GM12892 (cell line): ENCODE measurements at regions not wholly inside any gene's neighbourhood (a gene's known extent, or its start where the extent isn't known, plus 50 kb on each side); places are given as distances from the start of the nearest gene placed in this dataset.

ENCODE experiments used
- DNase-seq: peaks from one replicate; pipeline ENCODE4 v3.0.0; 2011; ENCODE audit not compliant: insufficient read length
- FAIRE-seq: peaks from 2 replicates; lab custom pipeline; 2011; peaks lifted over from hg19 to GRCh38; lab: Jason Lieb, UNC
- POLR2A ChIP-seq: IDR thresholded peaks from 2 replicates; pipeline ENCODE4 v1.6.1; 2011; ENCODE audit warnings: low read depth, low read length, control low read depth
- POLR2AphosphoS5 ChIP-seq: IDR thresholded peaks from 2 replicates; pipeline ENCODE4 v1.6.1; 2011; ENCODE audit warnings: low read depth, low read length, control low read depth
- TAF1 ChIP-seq: IDR thresholded peaks from 2 replicates; pipeline ENCODE4 v1.6.1; 2011; ENCODE audit warnings: low read depth, mild to moderate bottlenecking, control low read depth, low read length, borderline replicate concordance

GRCh38 chr3:25002052-25002451 lies 426.0 kb upstream of the RARB start:
- no peak for TF ChIP-seq POLR2A
- no peak for TF ChIP-seq TAF1
- TF ChIP-seq POLR2AphosphoS5, result no peak
- DNase-seq (no peak), FAIRE-seq (no peak)

- DNase-seq (no peak), FAIRE-seq (no peak)
- TF ChIP-seq POLR2A (no peak), TAF1 (no peak), POLR2AphosphoS5 (no peak)
These were observed 419.9 kb upstream of the RARB start for GRCh38 chr3:25007974-25008658.

GRCh38 chr3:25009665-25010064 lies 418.4 kb upstream of the RARB start:
- no peak for TF ChIP-seq POLR2A
- TF ChIP-seq POLR2AphosphoS5, result no peak
- TF ChIP-seq TAF1, result no peak
- no peak for DNase-seq
- no peak for FAIRE-seq

- FAIRE-seq (no peak), DNase-seq (no peak)
These were observed 412.5 kb upstream of the RARB start for GRCh38 chr3:25015599-25015998.

GRCh38 chr3:25018909-25019308 lies 409.2 kb upstream of the RARB start:
- FAIRE-seq, result no peak
- TF ChIP-seq POLR2AphosphoS5 (no peak), TAF1 (no peak), POLR2A (no peak)
- DNase-seq, result no peak

More at GRCh38 chr3:25015599-25015998, 412.5 kb upstream of the RARB start:
- TF ChIP-seq POLR2A, result no peak
- TF ChIP-seq POLR2AphosphoS5, result no peak
- TF ChIP-seq TAF1, result no peak

- no peak for TF ChIP-seq POLR2A
- TF ChIP-seq POLR2AphosphoS5, result no peak
- TF ChIP-seq TAF1, result no peak
- DNase-seq (no peak), FAIRE-seq (no peak)
These were observed 408.6 kb upstream of the RARB start for GRCh38 chr3:25019506-25019905.

- FAIRE-seq (no peak), DNase-seq (no peak)
- no peak for TF ChIP-seq POLR2A
- TF ChIP-seq POLR2AphosphoS5, result no peak
- no peak for TF ChIP-seq TAF1
These were observed 406.2 kb upstream of the RARB start for GRCh38 chr3:25021816-25022215.

- FAIRE-seq (no peak), DNase-seq (no peak)
- TF ChIP-seq TAF1 (no peak), POLR2A (no peak), POLR2AphosphoS5 (no peak)
These were observed 404.2 kb upstream of the RARB start for GRCh38 chr3:25023876-25024275.

- TF ChIP-seq POLR2A (no peak), TAF1 (no peak), POLR2AphosphoS5 (no peak)
- no peak for DNase-seq
- FAIRE-seq, result no peak
These were observed 402.8 kb upstream of the RARB start for GRCh38 chr3:25025236-25025635.

GRCh38 chr3:25027650-25028049 lies 400.4 kb upstream of the RARB start:
- no peak for FAIRE-seq
- DNase-seq, result no peak
- TF ChIP-seq TAF1 (no peak), POLR2AphosphoS5 (no peak), POLR2A (no peak)

- no peak for FAIRE-seq
- TF ChIP-seq POLR2AphosphoS5 (no peak), TAF1 (no peak), POLR2A (no peak)
- DNase-seq, result no peak
These were observed 398.2 kb upstream of the RARB start for GRCh38 chr3:25029820-25030219.

GRCh38 chr3:25032344-25032743 lies 395.7 kb upstream of the RARB start:
- no peak for TF ChIP-seq POLR2AphosphoS5
- TF ChIP-seq POLR2A, result no peak
- no peak for TF ChIP-seq TAF1
- FAIRE-seq (no peak), DNase-seq (no peak)

GRCh38 chr3:25033407-25034029 lies 394.5 kb upstream of the RARB start:
- FAIRE-seq (no peak), DNase-seq (peak; percentile 1)
- TF ChIP-seq TAF1 (no peak), POLR2A (no peak), POLR2AphosphoS5 (no peak)
